ENCODE measurements at regions not wholly inside any gene's neighbourhood (a gene's known extent, or its start where the extent isn't known, plus 50 kb on each side); places are given as distances from the start of the nearest gene placed in this dataset.
A peak's percentile ranks its signal among the peaks of the same experiment; 100 is the strongest.

DNA sequence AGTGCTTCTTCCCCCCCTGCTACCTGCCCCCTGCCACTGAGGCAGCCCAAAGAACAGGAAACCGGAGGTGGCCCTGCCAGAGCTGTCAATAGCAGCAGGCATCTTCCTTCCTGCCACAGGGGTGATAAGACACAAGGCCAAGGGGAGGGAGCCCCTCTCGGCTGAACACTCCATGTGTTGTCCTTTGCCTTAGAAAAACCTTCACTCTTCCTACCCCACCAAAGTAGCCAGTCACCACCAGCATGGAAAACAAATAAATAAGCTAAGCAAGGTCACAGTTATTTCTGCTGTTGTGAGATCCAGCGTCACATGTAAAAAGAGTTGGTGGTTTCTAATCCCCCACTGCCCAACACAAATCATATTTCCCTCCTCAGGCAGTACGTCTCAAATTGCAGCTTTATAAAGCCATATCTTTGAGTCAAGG, 104.8 kb upstream of the DPT start (continued):
- TF ChIP-seq, protein P1, sequence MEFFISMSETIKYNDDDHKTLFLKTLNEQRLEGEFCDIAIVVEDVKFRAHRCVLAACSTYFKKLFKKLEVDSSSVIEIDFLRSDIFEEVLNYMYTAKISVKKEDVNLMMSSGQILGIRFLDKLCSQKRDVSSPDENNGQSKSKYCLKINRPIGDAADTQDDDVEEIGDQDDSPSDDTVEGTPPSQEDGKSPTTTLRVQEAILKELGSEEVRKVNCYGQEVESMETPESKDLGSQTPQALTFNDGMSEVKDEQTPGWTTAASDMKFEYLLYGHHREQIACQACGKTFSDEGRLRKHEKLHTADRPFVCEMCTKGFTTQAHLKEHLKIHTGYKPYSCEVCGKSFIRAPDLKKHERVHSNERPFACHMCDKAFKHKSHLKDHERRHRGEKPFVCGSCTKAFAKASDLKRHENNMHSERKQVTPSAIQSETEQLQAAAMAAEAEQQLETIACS (CRISPR knock-in tag; IDR thresholded peaks at IDR 0.05) = no peak
- TF ChIP-seq ELF3 (CRISPR knock-in tag; IDR thresholded peaks at IDR 0.05) = peak; percentile 85
- TF ChIP-seq ZNF660 (CRISPR knock-in tag; IDR thresholded peaks at IDR 0.05; ENCODE audit: borderline replicate concordance, low read depth) = no peak
- TF ChIP-seq ZNF367 (CRISPR knock-in tag; IDR thresholded peaks at IDR 0.05; ENCODE audit: borderline replicate concordance) = no peak
- no peak for TF ChIP-seq ZNF484 (CRISPR knock-in tag; IDR thresholded peaks at IDR 0.05; ENCODE audit: borderline replicate concordance, low read depth)
- no peak for TF ChIP-seq HOXD1 (CRISPR knock-in tag; IDR thresholded peaks at IDR 0.05)
- no peak for TF ChIP-seq ZNF557 (CRISPR knock-in tag; IDR thresholded peaks at IDR 0.05)
- no peak for TF ChIP-seq RAD51 (IDR thresholded peaks at IDR 0.05; ENCODE audit: borderline replicate concordance)
- TF ChIP-seq RFXAP (CRISPR knock-in tag; IDR thresholded peaks at IDR 0.05; ENCODE audit: borderline replicate concordance) = no peak
- peak; percentile 70 for TF ChIP-seq CREM (IDR thresholded peaks at IDR 0.05)
- no peak for TF ChIP-seq CREM (CRISPR knock-in tag; IDR thresholded peaks at IDR 0.05)
- peak; percentile 74 for TF ChIP-seq HNF1B (CRISPR knock-in tag; IDR thresholded peaks at IDR 0.05)
- TF ChIP-seq ZNF572 (CRISPR knock-in tag; IDR thresholded peaks at IDR 0.05) = no peak
- TF ChIP-seq PBX2 (CRISPR knock-in tag; IDR thresholded peaks at IDR 0.05) = no peak
- TF ChIP-seq ZSCAN20 (CRISPR knock-in tag; IDR thresholded peaks at IDR 0.05; ENCODE audit: borderline replicate concordance) = no peak
- TF ChIP-seq ZFP37 (CRISPR knock-in tag; IDR thresholded peaks at IDR 0.05; ENCODE audit: borderline replicate concordance) = no peak
- TF ChIP-seq ETS1 (CRISPR knock-in tag; IDR thresholded peaks at IDR 0.05) = no peak
- TF ChIP-seq FOXA3 (CRISPR knock-in tag; IDR thresholded peaks at IDR 0.05) = peak; percentile 79
- TF ChIP-seq SIX4 (CRISPR knock-in tag; IDR thresholded peaks at IDR 0.05) = peak; percentile 68
- TF ChIP-seq ZKSCAN8 (CRISPR knock-in tag; IDR thresholded peaks at IDR 0.05; ENCODE audit: borderline replicate concordance) = no peak
- peak; percentile 33; the same call in 1 of the 2 replicates for TF ChIP-seq KAT8 (CRISPR knock-in tag; IDR thresholded peaks at IDR 0.05)
- TF ChIP-seq PITX1 (CRISPR knock-in tag; IDR thresholded peaks at IDR 0.05) = peak; percentile 65
- TF ChIP-seq, protein P2, sequence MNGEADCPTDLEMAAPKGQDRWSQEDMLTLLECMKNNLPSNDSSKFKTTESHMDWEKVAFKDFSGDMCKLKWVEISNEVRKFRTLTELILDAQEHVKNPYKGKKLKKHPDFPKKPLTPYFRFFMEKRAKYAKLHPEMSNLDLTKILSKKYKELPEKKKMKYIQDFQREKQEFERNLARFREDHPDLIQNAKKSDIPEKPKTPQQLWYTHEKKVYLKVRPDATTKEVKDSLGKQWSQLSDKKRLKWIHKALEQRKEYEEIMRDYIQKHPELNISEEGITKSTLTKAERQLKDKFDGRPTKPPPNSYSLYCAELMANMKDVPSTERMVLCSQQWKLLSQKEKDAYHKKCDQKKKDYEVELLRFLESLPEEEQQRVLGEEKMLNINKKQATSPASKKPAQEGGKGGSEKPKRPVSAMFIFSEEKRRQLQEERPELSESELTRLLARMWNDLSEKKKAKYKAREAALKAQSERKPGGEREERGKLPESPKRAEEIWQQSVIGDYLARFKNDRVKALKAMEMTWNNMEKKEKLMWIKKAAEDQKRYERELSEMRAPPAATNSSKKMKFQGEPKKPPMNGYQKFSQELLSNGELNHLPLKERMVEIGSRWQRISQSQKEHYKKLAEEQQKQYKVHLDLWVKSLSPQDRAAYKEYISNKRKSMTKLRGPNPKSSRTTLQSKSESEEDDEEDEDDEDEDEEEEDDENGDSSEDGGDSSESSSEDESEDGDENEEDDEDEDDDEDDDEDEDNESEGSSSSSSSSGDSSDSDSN (CRISPR knock-in tag; IDR thresholded peaks at IDR 0.05) = no peak; the same call in 1 of the 2 replicates
- TF ChIP-seq ZNF446 (CRISPR knock-in tag; IDR thresholded peaks at IDR 0.05) = no peak
- TF ChIP-seq KAT2B (IDR thresholded peaks at IDR 0.05; ENCODE audit: borderline replicate concordance, low read depth, low read length) = no peak
